Panc1 (cell line): ENCODE measurements at regions not wholly inside any gene's neighbourhood (a gene's known extent, or its start where the extent isn't known, plus 50 kb on each side); places are given as distances from the start of the nearest gene placed in this dataset.
"Not testable (repeated sequence)": the region's sequence is repeated elsewhere in the genome, so short reads cannot be mapped to it uniquely, and the experiment has no call there.

Source experiments
- POLR2AphosphoS5 ChIP-seq: IDR thresholded peaks from 2 replicates; pipeline ENCODE4 v1.6.1; 2012; ENCODE audit warnings: mild to moderate bottlenecking, low read depth, low read length, moderate library complexity
- REST ChIP-seq, 2 experiments: IDR thresholded peaks; 2 replicates each; pipeline ENCODE4 v1.6.1; 2011 to 2012; ENCODE audit warnings: low read depth in 2 of 2, control low read depth in 1 of 2, low read length in 1 of 2, mild to moderate bottlenecking in 1 of 2, moderate library complexity in 1 of 2; ENCODE audit not compliant: insufficient read depth in 1 of 2
- TF ChIP-seq, protein P1 (sequence below): fragments of 450-650 bp; IDR thresholded peaks from 2 replicates; pipeline ENCODE4 v1.5.1; 2017; ENCODE audit warnings: mild to moderate bottlenecking

GRCh38 chrX:728639-729038, 98.0 kb downstream of the SHOX start:
- TF ChIP-seq, protein P1, sequence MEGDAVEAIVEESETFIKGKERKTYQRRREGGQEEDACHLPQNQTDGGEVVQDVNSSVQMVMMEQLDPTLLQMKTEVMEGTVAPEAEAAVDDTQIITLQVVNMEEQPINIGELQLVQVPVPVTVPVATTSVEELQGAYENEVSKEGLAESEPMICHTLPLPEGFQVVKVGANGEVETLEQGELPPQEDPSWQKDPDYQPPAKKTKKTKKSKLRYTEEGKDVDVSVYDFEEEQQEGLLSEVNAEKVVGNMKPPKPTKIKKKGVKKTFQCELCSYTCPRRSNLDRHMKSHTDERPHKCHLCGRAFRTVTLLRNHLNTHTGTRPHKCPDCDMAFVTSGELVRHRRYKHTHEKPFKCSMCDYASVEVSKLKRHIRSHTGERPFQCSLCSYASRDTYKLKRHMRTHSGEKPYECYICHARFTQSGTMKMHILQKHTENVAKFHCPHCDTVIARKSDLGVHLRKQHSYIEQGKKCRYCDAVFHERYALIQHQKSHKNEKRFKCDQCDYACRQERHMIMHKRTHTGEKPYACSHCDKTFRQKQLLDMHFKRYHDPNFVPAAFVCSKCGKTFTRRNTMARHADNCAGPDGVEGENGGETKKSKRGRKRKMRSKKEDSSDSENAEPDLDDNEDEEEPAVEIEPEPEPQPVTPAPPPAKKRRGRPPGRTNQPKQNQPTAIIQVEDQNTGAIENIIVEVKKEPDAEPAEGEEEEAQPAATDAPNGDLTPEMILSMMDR, result not testable (repeated sequence)
- TF ChIP-seq POLR2AphosphoS5; REST (IDR thresholded peaks at IDR 0.05; ENCODE audit: insufficient read depth in 1 of 2, low read depth in 2 of 2, low read length in 1 of 2): not testable (repeated sequence)
